Stomach (tissue), 4 donors: ENCODE measurements at regions not wholly inside any gene's neighbourhood (a gene's known extent, or its start where the extent isn't known, plus 50 kb on each side); places are given as distances from the start of the nearest gene placed in this dataset.

Source experiments
- POLR2A ChIP-seq, 4 donors: fragments of 450-650 bp; IDR thresholded peaks; one replicate each; pipeline ENCODE4 v1.6.1; 2016; ENCODE audit warnings: antibody characterized with exemption in 4 of 4, control low read depth in 2 of 4, mild to moderate bottlenecking in 1 of 4, moderate library complexity in 1 of 4
- TF ChIP-seq, protein P1 (sequence below), 7 experiments: fragments of 450-650 bp in 4 of 7; fragments of 200-600 bp in 3 of 7; sonication (generic) in 3 of 7; IDR thresholded peaks; one replicate each; pipeline ENCODE4 v1.5.1; 2016 to 2019; ENCODE audit warnings: antibody characterized with exemption in 7 of 7, control low read depth in 2 of 7, mild to moderate bottlenecking in 1 of 7

DNA sequence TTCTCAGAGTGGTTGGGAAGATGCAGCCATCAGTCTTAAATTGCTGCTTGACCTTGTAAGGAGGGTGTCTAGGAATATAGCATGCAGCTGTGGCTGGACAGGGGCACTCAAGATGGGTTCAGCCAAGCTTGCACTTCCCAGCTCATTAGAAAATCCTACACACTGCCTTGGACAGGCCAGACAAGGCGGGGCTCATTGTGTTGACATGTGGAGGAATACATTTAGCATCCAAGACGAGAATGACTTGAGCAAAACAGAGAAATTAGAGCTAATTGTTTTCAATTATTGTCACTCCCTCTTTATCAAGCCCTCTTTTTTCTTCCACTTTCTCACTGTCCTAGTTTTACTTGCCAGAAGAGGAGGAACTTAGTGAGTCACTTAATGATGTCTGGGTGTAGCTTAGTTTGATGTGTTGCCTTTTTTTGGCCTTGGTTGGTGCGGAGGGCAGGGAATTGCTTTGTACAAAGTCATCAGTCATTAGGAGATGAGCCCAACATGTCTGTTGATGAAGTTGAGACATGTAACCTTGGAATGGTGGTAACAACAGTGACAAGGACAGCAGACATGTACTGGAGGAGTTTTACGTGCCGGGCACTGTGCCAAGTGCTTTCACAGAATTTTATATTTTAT, 1219.3 kb upstream of the WWC1 start:
- TF ChIP-seq, protein P1, sequence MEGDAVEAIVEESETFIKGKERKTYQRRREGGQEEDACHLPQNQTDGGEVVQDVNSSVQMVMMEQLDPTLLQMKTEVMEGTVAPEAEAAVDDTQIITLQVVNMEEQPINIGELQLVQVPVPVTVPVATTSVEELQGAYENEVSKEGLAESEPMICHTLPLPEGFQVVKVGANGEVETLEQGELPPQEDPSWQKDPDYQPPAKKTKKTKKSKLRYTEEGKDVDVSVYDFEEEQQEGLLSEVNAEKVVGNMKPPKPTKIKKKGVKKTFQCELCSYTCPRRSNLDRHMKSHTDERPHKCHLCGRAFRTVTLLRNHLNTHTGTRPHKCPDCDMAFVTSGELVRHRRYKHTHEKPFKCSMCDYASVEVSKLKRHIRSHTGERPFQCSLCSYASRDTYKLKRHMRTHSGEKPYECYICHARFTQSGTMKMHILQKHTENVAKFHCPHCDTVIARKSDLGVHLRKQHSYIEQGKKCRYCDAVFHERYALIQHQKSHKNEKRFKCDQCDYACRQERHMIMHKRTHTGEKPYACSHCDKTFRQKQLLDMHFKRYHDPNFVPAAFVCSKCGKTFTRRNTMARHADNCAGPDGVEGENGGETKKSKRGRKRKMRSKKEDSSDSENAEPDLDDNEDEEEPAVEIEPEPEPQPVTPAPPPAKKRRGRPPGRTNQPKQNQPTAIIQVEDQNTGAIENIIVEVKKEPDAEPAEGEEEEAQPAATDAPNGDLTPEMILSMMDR (IDR thresholded peaks at IDR 0.05): no peak
- TF ChIP-seq POLR2A (IDR thresholded peaks at IDR 0.05): no peak
